Inflammatory macrophage (primary cell): ENCODE measurements at regions not wholly inside any gene's neighbourhood (a gene's known extent, or its start where the extent isn't known, plus 50 kb on each side); places are given as distances from the start of the nearest gene placed in this dataset.
A peak's percentile ranks its signal among the peaks of the same experiment; 100 is the strongest.

Experiments used
- DNase-seq, 2 donors: peaks; one replicate each; pipeline ENCODE4 v3.0.0-alpha.2; 2020 to 2022

GRCh38 chr3:66592927-66593625 is 92.3 kb upstream of the LRIG1 start:
- no peak for DNase-seq

GRCh38 chr3:66593978-66594377 is 93.2 kb upstream of the LRIG1 start:
- DNase-seq = no peak

- no peak for DNase-seq
Observed at GRCh38 chr3:66597308-66597863, 96.6 kb upstream of the LRIG1 start.

GRCh38 chr3:66598168-66598567 is 97.3 kb upstream of the LRIG1 start:
- no peak for DNase-seq

- no peak for DNase-seq
Observed at GRCh38 chr3:66602237-66602636, 101.4 kb upstream of the LRIG1 start.

GRCh38 chr3:66602691-66603090 is 101.9 kb upstream of the LRIG1 start:
- DNase-seq = no peak

- DNase-seq = no peak
Observed at GRCh38 chr3:66603151-66603611, 102.4 kb upstream of the LRIG1 start.

GRCh38 chr3:66604481-66604880 is 103.7 kb upstream of the LRIG1 start:
- DNase-seq = peak; percentile 51 to 58

GRCh38 chr3:66606126-66606525 is 105.3 kb upstream of the LRIG1 start:
- DNase-seq = no peak

GRCh38 chr3:66606868-66607267 is 106.0 kb upstream of the LRIG1 start:
- DNase-seq = no peak

- no peak for DNase-seq
Observed at GRCh38 chr3:66609660-66610561, 109.1 kb upstream of the LRIG1 start.

- no peak for DNase-seq
Observed at GRCh38 chr3:66610562-66610909, 109.7 kb upstream of the LRIG1 start.

GRCh38 chr3:66615643-66616301 is 115.0 kb upstream of the LRIG1 start:
- DNase-seq = no peak

GRCh38 chr3:66617351-66617750 is 116.5 kb upstream of the LRIG1 start:
- DNase-seq = no peak

- no peak for DNase-seq
Observed at GRCh38 chr3:66618066-66618465, 117.2 kb upstream of the LRIG1 start.

- DNase-seq = no peak
Observed at GRCh38 chr3:66620296-66620695, 119.5 kb upstream of the LRIG1 start.

GRCh38 chr3:66622756-66623457 is 122.1 kb upstream of the LRIG1 start:
- no peak for DNase-seq

GRCh38 chr3:66625505-66626216 is 124.8 kb upstream of the LRIG1 start:
- DNase-seq = no peak

- no peak for DNase-seq
Observed at GRCh38 chr3:66629150-66629981, 128.5 kb upstream of the LRIG1 start.

GRCh38 chr3:66629982-66630368 is 129.2 kb upstream of the LRIG1 start:
- DNase-seq = peak in 1 of 2 donors; percentile 40
